Tibial nerve (tissue), 4 donors: ENCODE measurements at regions not wholly inside any gene's neighbourhood (a gene's known extent, or its start where the extent isn't known, plus 50 kb on each side); places are given as distances from the start of the nearest gene placed in this dataset.

ENCODE experiments used
- CTCF ChIP-seq, 5 experiments: fragments of 200-600 bp in 3 of 5; fragments of 450-650 bp in 2 of 5; sonication (generic) in 3 of 5; IDR thresholded peaks; one replicate each; pipeline ENCODE4 v1.5.1; 2016 to 2019; ENCODE audit warnings: antibody characterized with exemption in 5 of 5, mild to moderate bottlenecking in 3 of 5, moderate library complexity in 2 of 5
- EP300 ChIP-seq, 2 donors: sonication (generic); formaldehyde crosslinking; IDR thresholded peaks; one replicate each; pipeline ENCODE4 v1.6.1; 2017; ENCODE audit warnings: antibody characterized with exemption in 2 of 2, mild to moderate bottlenecking in 1 of 2
- POLR2A ChIP-seq, 2 donors: fragments of 450-650 bp; IDR thresholded peaks; one replicate each; pipeline ENCODE4 v1.6.1; 2017; ENCODE audit warnings: antibody characterized with exemption in 2 of 2, mild to moderate bottlenecking in 2 of 2, moderate library complexity in 2 of 2

GRCh38 chr11:37905707-37906417 lies 1307.8 kb upstream of the RAG2 start:
- TF ChIP-seq POLR2A (IDR thresholded peaks at IDR 0.05) (no peak), CTCF (IDR thresholded peaks at IDR 0.05) (no peak), EP300 (IDR thresholded peaks at IDR 0.05) (no peak)
